ENCODE measurements at regions not wholly inside any gene's neighbourhood (a gene's known extent, or its start where the extent isn't known, plus 50 kb on each side); places are given as distances from the start of the nearest gene placed in this dataset.
"Not testable (repeated sequence)": the region's sequence is repeated elsewhere in the genome, so short reads cannot be mapped to it uniquely, and the experiment has no call there.

DNA sequence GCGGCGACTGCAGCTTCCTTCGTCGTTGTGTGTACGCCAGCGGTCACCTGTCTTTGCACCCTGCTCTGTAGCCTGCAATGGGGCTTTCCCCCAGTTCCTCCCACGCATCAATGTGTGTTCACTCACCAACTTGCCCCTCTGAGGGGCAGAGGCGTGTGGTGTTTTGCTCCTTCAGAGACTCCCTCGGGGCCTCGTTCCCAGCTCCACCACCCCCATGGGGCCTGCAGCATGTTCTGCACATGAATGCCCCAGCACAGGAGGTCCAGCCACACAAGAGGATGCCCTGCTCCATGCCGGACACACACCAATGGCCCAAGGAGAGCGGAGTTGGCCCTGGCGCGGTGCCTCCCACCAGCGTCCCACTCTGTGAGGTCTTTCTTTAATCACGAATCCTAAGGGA, 196.8 kb downstream of the BANP start:
- H3K4me3 ChIP-seq (ENCODE audit: low read length in 2 of 2); H3K9ac ChIP-seq (ENCODE audit: low read length in 2 of 2); H3K27me3 ChIP-seq (ENCODE audit: control insufficient read depth in 1 of 2, insufficient read depth in 2 of 2, low read length in 2 of 2); H3K36me3 ChIP-seq (ENCODE audit: control insufficient read depth in 2 of 2, insufficient read depth in 2 of 2, low read length in 2 of 2); H3K27ac ChIP-seq (ENCODE audit: low read length); H3K9me3 ChIP-seq (ENCODE audit: control insufficient read depth in 2 of 2, low read length in 2 of 2); H3K4me1 ChIP-seq (ENCODE audit: control insufficient read depth, insufficient read depth, low read length): not testable (repeated sequence)

DNA sequence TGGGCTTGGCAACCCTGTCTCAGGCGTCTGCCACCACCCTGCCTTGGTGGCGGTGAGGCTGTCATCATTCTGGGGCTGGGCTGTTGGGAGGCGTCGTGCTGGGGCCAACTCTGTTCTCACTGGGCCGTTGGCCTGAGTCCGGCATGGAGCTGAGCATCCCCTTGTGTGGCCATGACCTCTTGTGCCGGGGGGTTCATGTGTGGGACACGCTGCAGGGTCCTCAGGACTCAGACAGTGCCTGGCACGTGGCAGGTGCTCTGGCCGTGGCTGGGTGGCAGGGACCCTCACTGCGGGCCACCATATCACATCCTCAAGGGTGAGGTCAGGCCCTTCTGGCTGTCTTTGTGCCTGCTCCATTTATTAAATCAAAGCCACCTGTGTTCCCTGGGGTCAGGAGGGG, 197.4 kb downstream of the BANP start:
- H3K4me3 ChIP-seq (ENCODE audit: low read length in 2 of 2); H3K9me3 ChIP-seq (ENCODE audit: control insufficient read depth in 2 of 2, low read length in 2 of 2); H3K9ac ChIP-seq (ENCODE audit: low read length in 2 of 2); H3K27me3 ChIP-seq (ENCODE audit: control insufficient read depth in 1 of 2, insufficient read depth in 2 of 2, low read length in 2 of 2); H3K27ac ChIP-seq (ENCODE audit: low read length); H3K36me3 ChIP-seq (ENCODE audit: control insufficient read depth in 2 of 2, insufficient read depth in 2 of 2, low read length in 2 of 2); H3K4me1 ChIP-seq (ENCODE audit: control insufficient read depth, insufficient read depth, low read length): not testable (repeated sequence)

DNA sequence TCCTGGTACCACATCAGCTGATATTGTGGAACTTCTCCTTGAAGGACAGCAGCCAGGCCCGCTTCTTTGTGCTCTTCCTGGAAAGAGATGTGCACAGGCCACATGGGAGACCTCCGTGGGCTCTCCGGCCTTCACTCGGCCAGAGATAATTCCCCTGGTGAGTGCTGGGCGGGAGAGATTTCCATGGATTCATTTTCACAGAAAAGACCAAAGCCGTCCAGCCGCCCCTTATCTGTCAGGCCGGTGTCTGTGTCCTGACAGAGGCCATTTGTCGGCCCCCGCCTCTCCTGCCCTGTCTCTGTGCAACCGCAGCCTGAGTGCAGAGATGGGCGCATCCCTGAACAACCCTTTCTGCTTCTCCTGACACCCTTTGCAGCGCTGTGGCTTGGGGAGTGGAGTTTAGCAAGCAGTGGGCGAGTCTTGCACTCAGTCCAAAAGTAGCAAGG, 197.9 kb downstream of the BANP start:
- not testable (repeated sequence) for H3K9me3 ChIP-seq (ENCODE audit: control insufficient read depth in 2 of 2, low read length in 2 of 2); H3K9ac ChIP-seq (ENCODE audit: low read length in 2 of 2); H3K4me3 ChIP-seq (ENCODE audit: low read length in 2 of 2); H3K36me3 ChIP-seq (ENCODE audit: control insufficient read depth in 2 of 2, insufficient read depth in 2 of 2, low read length in 2 of 2); H3K27me3 ChIP-seq (ENCODE audit: control insufficient read depth in 1 of 2, insufficient read depth in 2 of 2, low read length in 2 of 2); H3K4me1 ChIP-seq (ENCODE audit: control insufficient read depth, insufficient read depth, low read length); H3K27ac ChIP-seq (ENCODE audit: low read length)

DNA sequence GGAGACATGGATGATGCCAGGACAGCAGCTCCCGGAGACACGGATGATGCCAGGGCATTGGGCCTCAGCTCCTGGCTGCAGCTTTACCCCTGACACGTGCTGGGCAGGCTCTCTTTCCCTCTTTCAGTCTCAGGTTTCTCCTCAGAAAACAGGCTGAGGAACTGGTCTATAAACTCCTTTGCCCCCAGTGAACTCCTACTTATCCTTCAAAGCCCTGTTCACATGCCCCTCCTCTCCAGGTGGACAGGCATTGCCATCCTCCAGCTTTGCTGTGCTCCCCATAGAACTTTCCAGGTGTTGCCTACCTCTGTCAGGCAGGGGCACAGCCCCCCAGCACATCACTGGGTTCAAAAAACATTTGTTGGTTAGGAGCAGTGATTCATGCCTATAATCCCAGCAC, 198.4 kb downstream of the BANP start:
- not testable (repeated sequence) for H3K27me3 ChIP-seq (ENCODE audit: control insufficient read depth in 1 of 2, insufficient read depth in 2 of 2, low read length in 2 of 2)

DNA sequence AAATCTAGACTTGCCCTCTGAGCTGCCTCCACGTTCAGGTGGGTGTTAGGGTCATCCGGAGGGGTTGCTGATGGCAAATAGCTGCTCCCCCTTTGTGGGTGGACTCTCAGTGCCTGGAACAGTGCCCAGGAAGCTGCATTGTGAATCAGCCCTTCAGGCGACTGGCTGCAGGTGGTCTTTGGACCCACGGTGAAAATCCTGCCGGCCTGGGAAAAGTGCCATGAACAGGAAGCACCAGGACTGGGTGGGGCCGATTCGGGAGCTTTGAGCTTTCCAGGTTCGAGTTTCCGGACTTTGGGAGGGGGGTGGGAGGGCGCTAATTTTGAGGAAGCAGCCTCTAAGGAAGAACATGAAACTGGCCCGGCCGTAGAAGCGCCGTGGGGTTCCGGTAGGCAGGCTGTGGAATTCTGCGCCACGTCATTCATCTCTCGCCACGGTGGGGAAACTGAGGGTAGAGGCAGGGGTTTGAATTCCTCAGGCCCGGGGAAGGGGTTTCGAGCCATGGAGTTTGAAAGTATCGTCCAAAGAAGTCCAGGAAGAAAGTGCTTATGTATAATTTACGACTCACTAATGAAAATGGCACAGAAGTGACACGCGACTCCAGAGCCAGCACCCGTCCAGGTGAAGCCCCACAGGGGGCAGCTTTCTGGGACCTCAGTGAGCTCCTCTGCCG, 199.4 kb downstream of the BANP start:
- H3K4me1 ChIP-seq (ENCODE audit: control insufficient read depth, insufficient read depth, low read length); H3K27me3 ChIP-seq (ENCODE audit: control insufficient read depth in 1 of 2, insufficient read depth in 2 of 2, low read length in 2 of 2); H3K9ac ChIP-seq (ENCODE audit: low read length in 2 of 2); H3K27ac ChIP-seq (ENCODE audit: low read length); H3K9me3 ChIP-seq (ENCODE audit: control insufficient read depth in 2 of 2, low read length in 2 of 2); H3K4me3 ChIP-seq (ENCODE audit: low read length in 2 of 2); H3K36me3 ChIP-seq (ENCODE audit: control insufficient read depth in 2 of 2, insufficient read depth in 2 of 2, low read length in 2 of 2): not testable (repeated sequence)

More for the DNA sequence above, 198.4 kb downstream of the BANP start:
- H3K9ac ChIP-seq (ENCODE audit: low read length in 2 of 2); H3K4me3 ChIP-seq (ENCODE audit: low read length in 2 of 2); H3K4me1 ChIP-seq (ENCODE audit: control insufficient read depth, insufficient read depth, low read length); H3K9me3 ChIP-seq (ENCODE audit: control insufficient read depth in 2 of 2, low read length in 2 of 2); H3K27ac ChIP-seq (ENCODE audit: low read length); H3K36me3 ChIP-seq (ENCODE audit: control insufficient read depth in 2 of 2, insufficient read depth in 2 of 2, low read length in 2 of 2): not testable (repeated sequence)

DNA sequence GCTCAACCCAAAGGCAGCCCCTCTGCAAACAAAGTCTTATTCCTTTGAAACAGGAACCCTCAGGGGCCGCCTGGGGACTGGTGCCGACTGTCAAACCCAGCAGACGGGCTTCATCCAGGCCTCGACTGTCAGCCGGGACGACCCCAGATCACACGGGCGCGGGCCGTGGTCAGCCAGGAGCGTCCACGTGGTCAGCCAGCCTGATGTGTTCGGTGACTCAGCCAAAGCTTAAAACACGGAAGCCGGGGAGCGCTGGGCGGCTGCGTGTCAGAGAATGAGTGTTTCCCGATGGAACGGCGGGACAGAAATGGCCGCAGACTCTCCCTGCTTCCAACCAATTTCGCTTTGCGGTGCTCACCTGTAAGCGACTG, 199.9 kb downstream of the BANP start:
- not testable (repeated sequence) for H3K27me3 ChIP-seq (ENCODE audit: control insufficient read depth in 1 of 2, insufficient read depth in 2 of 2, low read length in 2 of 2); H3K4me1 ChIP-seq (ENCODE audit: control insufficient read depth, insufficient read depth, low read length); H3K27ac ChIP-seq (ENCODE audit: low read length); H3K9me3 ChIP-seq (ENCODE audit: control insufficient read depth in 2 of 2, low read length in 2 of 2); H3K9ac ChIP-seq (ENCODE audit: low read length in 2 of 2); H3K4me3 ChIP-seq (ENCODE audit: low read length in 2 of 2); H3K36me3 ChIP-seq (ENCODE audit: control insufficient read depth in 2 of 2, insufficient read depth in 2 of 2, low read length in 2 of 2)

DNA sequence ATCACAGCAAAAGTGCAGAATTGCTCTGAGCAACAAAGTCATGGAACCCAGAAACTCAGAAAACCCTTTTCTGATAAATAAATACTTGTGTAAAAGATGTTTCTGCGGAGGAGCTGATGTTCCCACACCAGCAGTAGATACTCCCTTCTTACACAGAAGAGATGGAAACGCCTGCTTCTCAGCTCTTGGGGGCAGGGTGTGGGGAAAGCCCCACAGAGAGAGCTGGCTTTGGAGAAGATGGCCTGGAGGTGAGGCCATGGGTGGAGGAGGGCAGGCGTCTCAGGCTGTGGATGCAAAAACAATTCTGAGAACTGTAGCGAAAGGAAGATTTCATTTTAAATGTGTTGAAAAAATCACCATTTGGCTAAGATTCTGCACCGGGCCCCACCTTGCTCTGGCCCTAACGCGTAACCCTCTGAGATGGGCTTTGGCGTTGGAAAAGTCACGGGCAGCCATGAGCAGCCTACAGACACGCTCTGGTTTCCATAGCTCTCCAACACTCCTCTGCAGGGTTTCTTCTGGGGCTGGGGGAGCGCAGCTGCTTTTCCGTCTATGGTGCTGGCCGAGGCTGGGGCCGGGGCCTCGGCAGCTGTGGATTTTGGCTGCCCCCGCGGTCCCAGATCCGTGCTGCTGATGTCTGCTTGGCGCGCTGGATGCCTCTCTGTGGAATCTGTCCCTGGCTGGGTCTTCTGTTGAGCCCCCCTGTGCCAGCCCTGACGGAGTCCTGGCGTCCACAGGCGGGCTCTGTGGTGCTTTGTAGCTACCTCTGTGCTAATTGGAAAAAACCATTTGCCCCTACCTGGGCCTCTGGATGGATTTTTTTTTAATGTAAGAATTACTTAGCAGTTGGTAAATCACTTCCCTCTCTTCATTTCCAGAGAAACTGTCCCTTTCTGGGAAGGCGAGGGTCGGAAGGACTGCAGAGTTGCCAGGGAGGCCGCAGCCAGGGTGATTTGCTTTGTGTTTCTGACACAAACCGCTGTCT, 200.9 kb downstream of the BANP start:
- not testable (repeated sequence) for H3K27me3 ChIP-seq (ENCODE audit: control insufficient read depth in 1 of 2, insufficient read depth in 2 of 2, low read length in 2 of 2); H3K36me3 ChIP-seq (ENCODE audit: control insufficient read depth in 2 of 2, insufficient read depth in 2 of 2, low read length in 2 of 2)

DNA sequence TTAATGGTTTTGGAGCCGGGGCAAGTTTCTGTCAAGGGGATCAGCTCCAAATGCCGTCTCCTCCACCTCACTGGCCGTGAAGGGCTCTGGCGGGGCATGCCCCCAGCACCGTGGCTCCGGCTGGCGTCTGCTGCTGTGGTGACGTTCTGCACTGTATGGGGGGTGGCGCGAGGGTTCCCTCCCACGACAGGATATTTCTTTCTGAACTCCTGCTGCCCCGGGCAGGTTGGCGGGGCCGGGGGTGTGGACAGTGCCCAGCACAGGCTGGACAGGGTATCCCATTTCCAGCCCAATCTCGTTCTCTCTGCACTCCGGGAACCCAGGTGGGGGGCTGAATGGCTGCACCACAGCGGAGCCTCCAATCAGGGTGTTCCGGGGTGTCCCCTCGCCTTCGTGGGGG, 201.6 kb downstream of the BANP start:
- not testable (repeated sequence) for H3K27me3 ChIP-seq (ENCODE audit: control insufficient read depth in 1 of 2, insufficient read depth in 2 of 2, low read length in 2 of 2); H3K4me3 ChIP-seq (ENCODE audit: low read length in 2 of 2); H3K9me3 ChIP-seq (ENCODE audit: control insufficient read depth in 2 of 2, low read length in 2 of 2); H3K9ac ChIP-seq (ENCODE audit: low read length in 2 of 2); H3K4me1 ChIP-seq (ENCODE audit: control insufficient read depth, insufficient read depth, low read length); H3K36me3 ChIP-seq (ENCODE audit: control insufficient read depth in 2 of 2, insufficient read depth in 2 of 2, low read length in 2 of 2); H3K27ac ChIP-seq (ENCODE audit: low read length)

More for the DNA sequence above, 200.9 kb downstream of the BANP start:
- H3K4me1 ChIP-seq (ENCODE audit: control insufficient read depth, insufficient read depth, low read length); H3K9ac ChIP-seq (ENCODE audit: low read length in 2 of 2); H3K9me3 ChIP-seq (ENCODE audit: control insufficient read depth in 2 of 2, low read length in 2 of 2); H3K27ac ChIP-seq (ENCODE audit: low read length); H3K4me3 ChIP-seq (ENCODE audit: low read length in 2 of 2): not testable (repeated sequence)

DNA sequence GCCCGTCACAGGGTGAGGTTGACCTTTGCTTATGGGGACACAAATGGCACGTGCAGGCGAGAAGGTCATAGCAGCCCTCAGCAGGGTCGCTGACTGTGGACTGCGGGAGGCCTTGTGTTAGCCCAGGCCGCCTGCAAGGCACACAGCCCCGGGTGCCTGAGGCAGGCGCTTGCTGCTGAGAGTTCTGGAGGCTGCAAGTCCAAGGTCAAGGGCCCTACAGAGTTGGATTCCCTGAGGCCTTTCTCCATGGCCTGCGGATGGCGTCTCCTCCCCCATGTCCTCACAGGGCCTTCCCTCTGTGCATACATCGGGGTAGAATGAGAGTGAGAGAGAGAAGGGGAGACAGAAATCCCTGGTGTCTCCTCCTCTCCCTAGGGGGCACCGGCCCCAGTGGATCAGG, 202.3 kb downstream of the BANP start:
- not testable (repeated sequence) for H3K27ac ChIP-seq (ENCODE audit: low read length); H3K4me1 ChIP-seq (ENCODE audit: control insufficient read depth, insufficient read depth, low read length); H3K9ac ChIP-seq (ENCODE audit: low read length in 2 of 2); H3K27me3 ChIP-seq (ENCODE audit: control insufficient read depth in 1 of 2, insufficient read depth in 2 of 2, low read length in 2 of 2); H3K9me3 ChIP-seq (ENCODE audit: control insufficient read depth in 2 of 2, low read length in 2 of 2); H3K36me3 ChIP-seq (ENCODE audit: control insufficient read depth in 2 of 2, insufficient read depth in 2 of 2, low read length in 2 of 2); H3K4me3 ChIP-seq (ENCODE audit: low read length in 2 of 2)

DNA sequence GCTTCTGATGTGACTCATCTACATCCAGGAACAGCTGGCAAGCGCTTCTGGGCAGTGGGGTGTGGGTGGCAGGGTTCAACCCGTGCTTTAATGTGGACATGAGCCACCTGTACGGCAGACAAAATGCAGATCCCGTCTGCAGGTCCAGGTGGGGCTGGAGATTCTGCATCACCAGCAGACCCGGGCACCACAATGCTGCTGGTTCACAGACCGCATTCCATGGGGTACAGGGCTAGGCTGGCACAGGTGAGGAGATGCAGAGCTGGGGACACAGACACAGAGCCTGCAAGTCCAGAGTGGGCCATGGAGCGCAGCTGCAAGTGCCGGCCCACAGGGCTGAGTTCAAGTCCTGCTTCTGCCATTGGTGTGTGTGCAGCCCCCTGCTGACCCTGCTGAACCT, 203.7 kb downstream of the BANP start:
- not testable (repeated sequence) for H3K36me3 ChIP-seq (ENCODE audit: control insufficient read depth in 2 of 2, insufficient read depth in 2 of 2, low read length in 2 of 2)

DNA sequence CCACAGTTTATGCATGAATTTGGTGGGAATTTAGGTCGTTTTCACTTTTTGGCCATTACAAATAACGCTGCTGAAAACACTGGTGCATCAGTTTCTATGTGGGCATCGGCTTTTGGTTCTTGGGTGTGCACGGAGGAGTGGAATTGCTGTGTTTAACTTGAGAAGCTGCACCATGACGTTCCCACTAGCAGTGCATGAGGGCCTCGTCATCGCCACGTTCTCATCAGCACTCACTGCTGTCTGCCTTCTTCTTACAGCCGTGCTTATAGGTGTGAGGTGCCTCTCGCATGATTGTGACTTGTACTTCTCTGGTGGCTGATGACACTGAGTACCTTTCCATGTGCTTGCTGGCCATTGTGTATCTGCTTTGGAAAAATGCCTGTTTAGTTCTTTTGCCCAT, 204.4 kb downstream of the BANP start:
- not testable (repeated sequence) for H3K27ac ChIP-seq (ENCODE audit: low read length); H3K9ac ChIP-seq (ENCODE audit: low read length in 2 of 2); H3K36me3 ChIP-seq (ENCODE audit: control insufficient read depth in 2 of 2, insufficient read depth in 2 of 2, low read length in 2 of 2); H3K4me1 ChIP-seq (ENCODE audit: control insufficient read depth, insufficient read depth, low read length); H3K4me3 ChIP-seq (ENCODE audit: low read length in 2 of 2); H3K27me3 ChIP-seq (ENCODE audit: control insufficient read depth in 1 of 2, insufficient read depth in 2 of 2, low read length in 2 of 2); H3K9me3 ChIP-seq (ENCODE audit: control insufficient read depth in 2 of 2, low read length in 2 of 2)

More for the DNA sequence above, 203.7 kb downstream of the BANP start:
- not testable (repeated sequence) for H3K27me3 ChIP-seq (ENCODE audit: control insufficient read depth in 1 of 2, insufficient read depth in 2 of 2, low read length in 2 of 2); H3K27ac ChIP-seq (ENCODE audit: low read length); H3K4me3 ChIP-seq (ENCODE audit: low read length in 2 of 2); H3K4me1 ChIP-seq (ENCODE audit: control insufficient read depth, insufficient read depth, low read length); H3K9me3 ChIP-seq (ENCODE audit: control insufficient read depth in 2 of 2, low read length in 2 of 2); H3K9ac ChIP-seq (ENCODE audit: low read length in 2 of 2)

All from stomach smooth muscle (tissue), 2 donors.